ENCODE measurements at regions not wholly inside any gene's neighbourhood (a gene's known extent, or its start where the extent isn't known, plus 50 kb on each side); places are given as distances from the start of the nearest gene placed in this dataset.

DNA sequence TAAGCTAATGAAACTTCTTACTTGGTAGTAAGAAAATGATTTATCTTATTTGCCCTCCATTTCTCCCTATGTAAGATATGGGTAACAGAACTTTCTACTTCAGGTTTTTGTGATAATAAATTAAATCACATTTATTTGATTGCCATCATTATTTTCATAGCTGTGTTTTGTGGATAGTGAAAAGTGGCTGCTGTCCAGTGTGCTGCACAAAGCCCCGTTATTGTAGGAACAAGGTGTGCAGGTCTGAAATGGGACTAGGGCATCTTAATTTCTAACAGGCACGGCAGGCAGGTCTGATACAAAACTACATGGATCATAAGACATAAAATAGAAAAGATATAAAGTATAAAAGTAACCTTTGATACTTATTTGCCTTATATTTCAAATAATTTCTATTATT, 51.6 kb upstream of the THSD7B start:
- FAIRE-seq, result no peak
- H3K27me3 ChIP-seq (ENCODE audit: control insufficient read depth, extremely low read depth, insufficient read depth, low read length), result no peaks in the 10 kb centered on the region
- DNase-seq (ENCODE audit: low read depth, low spot score), result no peak
- H2AFZ ChIP-seq (ENCODE audit: control insufficient read depth, low read length), result no peak overlapping the region
- H3K27ac ChIP-seq (ENCODE audit: control insufficient read depth, insufficient read depth, low read length), result no peak overlapping the region
- TF ChIP-seq, protein P1, sequence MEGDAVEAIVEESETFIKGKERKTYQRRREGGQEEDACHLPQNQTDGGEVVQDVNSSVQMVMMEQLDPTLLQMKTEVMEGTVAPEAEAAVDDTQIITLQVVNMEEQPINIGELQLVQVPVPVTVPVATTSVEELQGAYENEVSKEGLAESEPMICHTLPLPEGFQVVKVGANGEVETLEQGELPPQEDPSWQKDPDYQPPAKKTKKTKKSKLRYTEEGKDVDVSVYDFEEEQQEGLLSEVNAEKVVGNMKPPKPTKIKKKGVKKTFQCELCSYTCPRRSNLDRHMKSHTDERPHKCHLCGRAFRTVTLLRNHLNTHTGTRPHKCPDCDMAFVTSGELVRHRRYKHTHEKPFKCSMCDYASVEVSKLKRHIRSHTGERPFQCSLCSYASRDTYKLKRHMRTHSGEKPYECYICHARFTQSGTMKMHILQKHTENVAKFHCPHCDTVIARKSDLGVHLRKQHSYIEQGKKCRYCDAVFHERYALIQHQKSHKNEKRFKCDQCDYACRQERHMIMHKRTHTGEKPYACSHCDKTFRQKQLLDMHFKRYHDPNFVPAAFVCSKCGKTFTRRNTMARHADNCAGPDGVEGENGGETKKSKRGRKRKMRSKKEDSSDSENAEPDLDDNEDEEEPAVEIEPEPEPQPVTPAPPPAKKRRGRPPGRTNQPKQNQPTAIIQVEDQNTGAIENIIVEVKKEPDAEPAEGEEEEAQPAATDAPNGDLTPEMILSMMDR (optimal IDR thresholded peaks at IDR 0.05 in 1 of 3, IDR thresholded peaks at IDR 0.05 in 1 of 3, conservative IDR thresholded peaks at IDR 0.05 in 1 of 3; ENCODE audit: extremely low read depth in 1 of 3, insufficient read depth in 2 of 3, low read length in 3 of 3), result no peak
- no peak for TF ChIP-seq EZH2 (IDR thresholded peaks at IDR 0.05; ENCODE audit: low read length)
- dilution Hi-C loops (cut with MboI; ENCODE audit: extremely low pct_ligation_motif_present, low sequenced_read_pairs), result no loop called here
- H3K4me3 ChIP-seq (ENCODE audit: control insufficient read depth in 2 of 3, extremely low read depth in 1 of 3, insufficient read depth in 2 of 3, low read depth in 1 of 3, low read length in 3 of 3), result no peak overlapping the region
- H3K4me1 ChIP-seq (ENCODE audit: control insufficient read depth, extremely low read depth, insufficient read depth, low read length), result no peaks in the 10 kb centered on the region
- no peaks in the 10 kb centered on the region for H3K9me3 ChIP-seq (ENCODE audit: control insufficient read depth, low read depth, low read length)
- no peak overlapping the region for H3K4me2 ChIP-seq (ENCODE audit: control insufficient read depth, extremely low read depth, insufficient read depth, low read depth, low read length)
- no peaks in the 10 kb centered on the region for H3K9me1 ChIP-seq (ENCODE audit: control insufficient read depth, extremely low read depth, insufficient read depth, low read length)
- H4K20me1 ChIP-seq (ENCODE audit: control insufficient read depth, extremely low read depth, insufficient read depth, low read length), result no peaks in the 10 kb centered on the region
- H3K9ac ChIP-seq (ENCODE audit: control insufficient read depth, extremely low read depth, insufficient read depth, low read length), result no peak overlapping the region
- H3K36me3 ChIP-seq (ENCODE audit: control insufficient read depth in 2 of 2, extremely low read depth in 1 of 2, insufficient read depth in 2 of 2, low read length in 2 of 2), result no peaks in the 10 kb centered on the region
- no peaks in the 10 kb centered on the region for H3K79me2 ChIP-seq (ENCODE audit: control insufficient read depth, insufficient read depth, low read length)

DNA sequence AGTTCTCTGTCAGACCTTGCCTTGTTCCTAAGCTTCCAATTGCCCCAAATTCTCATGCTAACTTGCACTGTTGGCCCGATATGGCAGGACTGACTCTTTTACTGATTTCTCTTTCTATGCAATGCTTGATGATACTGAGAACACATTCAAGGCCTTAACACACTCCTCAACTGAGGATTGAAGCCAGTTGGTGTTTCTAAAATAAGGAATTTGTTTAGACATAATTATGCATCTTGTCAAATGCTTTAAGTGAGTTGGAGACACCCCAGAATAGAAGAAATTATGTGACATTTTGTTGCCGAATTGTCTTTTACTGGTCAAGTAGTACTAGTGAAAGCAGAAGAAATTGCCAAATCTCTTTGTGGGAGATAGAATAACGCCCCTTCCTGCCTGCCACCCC, 60.0 kb upstream of the THSD7B start:
- Histone ChIP-seq H3K79me2 (ENCODE audit: control insufficient read depth, insufficient read depth, low read length) (no peaks in the 10 kb centered on the region), H3K4me2 (ENCODE audit: control insufficient read depth, extremely low read depth, insufficient read depth, low read depth, low read length) (no peak overlapping the region), H3K27ac (ENCODE audit: control insufficient read depth, insufficient read depth, low read length) (no peak overlapping the region), H3K27me3 (ENCODE audit: control insufficient read depth, extremely low read depth, insufficient read depth, low read length) (no peaks in the 10 kb centered on the region), H3K4me1 (ENCODE audit: control insufficient read depth, extremely low read depth, insufficient read depth, low read length) (no peaks in the 10 kb centered on the region), H2AFZ (ENCODE audit: control insufficient read depth, low read length) (no peak overlapping the region), H3K36me3 (ENCODE audit: control insufficient read depth in 2 of 2, extremely low read depth in 1 of 2, insufficient read depth in 2 of 2, low read length in 2 of 2) (no peaks in the 10 kb centered on the region), H3K9me1 (ENCODE audit: control insufficient read depth, extremely low read depth, insufficient read depth, low read length) (no peaks in the 10 kb centered on the region), H3K4me3 (ENCODE audit: control insufficient read depth in 2 of 3, extremely low read depth in 1 of 3, insufficient read depth in 2 of 3, low read depth in 1 of 3, low read length in 3 of 3) (no peak overlapping the region), H3K9ac (ENCODE audit: control insufficient read depth, extremely low read depth, insufficient read depth, low read length) (no peak overlapping the region), H3K9me3 (ENCODE audit: control insufficient read depth, low read depth, low read length) (no peaks in the 10 kb centered on the region), H4K20me1 (ENCODE audit: control insufficient read depth, extremely low read depth, insufficient read depth, low read length) (no peaks in the 10 kb centered on the region)
- no peak for TF ChIP-seq EZH2 (IDR thresholded peaks at IDR 0.05; ENCODE audit: low read length)
- TF ChIP-seq, protein P1 (optimal IDR thresholded peaks at IDR 0.05 in 1 of 3, IDR thresholded peaks at IDR 0.05 in 1 of 3, conservative IDR thresholded peaks at IDR 0.05 in 1 of 3; ENCODE audit: extremely low read depth in 1 of 3, insufficient read depth in 2 of 3, low read length in 3 of 3), result no peak
- no peak for DNase-seq (ENCODE audit: low read depth, low spot score)
- no peak for FAIRE-seq
- dilution Hi-C loops (cut with MboI; ENCODE audit: extremely low pct_ligation_motif_present, low sequenced_read_pairs), result no loop called here

All from keratinocyte (primary cell).